AG04449 (cell line): ENCODE measurements at regions not wholly inside any gene's neighbourhood (a gene's known extent, or its start where the extent isn't known, plus 50 kb on each side); places are given as distances from the start of the nearest gene placed in this dataset.

ENCODE experiments used
- CTCF ChIA-PET: fragments of 350-600 bp; formaldehyde crosslinking; extraction: SDS; loops from one replicate; lab custom pipeline; 2021; ENCODE audit warnings: antibody characterized with exemption; lab: Yijun Ruan, JAX
- POLR2A ChIA-PET: fragments of 400-600, 350-600 bp; formaldehyde crosslinking; extraction: SDS; loops from one replicate; lab custom pipeline; 2020; ENCODE audit warnings: antibody characterized with exemption, inconsistent platforms; lab: Yijun Ruan, JAX
- DNase-seq: peaks from one replicate; pipeline ENCODE4 v3.0.0-alpha.2; 2010; ENCODE audit warnings: low read depth, low spot score
- H3K4me3 ChIP-seq: 2 replicates; pipeline ENCODE4 v1.5.1; 2011; ENCODE audit warnings: low read depth, mild to moderate bottlenecking, control low read depth, low read length
- CTCF ChIP-seq: IDR thresholded peaks from one replicate; pipeline ENCODE4 v1.5.1; 2011; ENCODE audit warnings: mild to moderate bottlenecking, moderate library complexity, low read length, control low read depth, inconsistent platforms; ENCODE audit not compliant: insufficient read depth; ENCODE audit errors: missing control alignments

- TF ChIP-seq CTCF = no peak
- ChIA-PET POLR2A (no interaction called here), CTCF (no interaction called here)
- H3K4me3 ChIP-seq = no peak overlapping the region
- DNase-seq = no peak
Observed at GRCh38 chr11:45532546-45532945, 132.9 kb downstream of the CHST1 start.

DNA sequence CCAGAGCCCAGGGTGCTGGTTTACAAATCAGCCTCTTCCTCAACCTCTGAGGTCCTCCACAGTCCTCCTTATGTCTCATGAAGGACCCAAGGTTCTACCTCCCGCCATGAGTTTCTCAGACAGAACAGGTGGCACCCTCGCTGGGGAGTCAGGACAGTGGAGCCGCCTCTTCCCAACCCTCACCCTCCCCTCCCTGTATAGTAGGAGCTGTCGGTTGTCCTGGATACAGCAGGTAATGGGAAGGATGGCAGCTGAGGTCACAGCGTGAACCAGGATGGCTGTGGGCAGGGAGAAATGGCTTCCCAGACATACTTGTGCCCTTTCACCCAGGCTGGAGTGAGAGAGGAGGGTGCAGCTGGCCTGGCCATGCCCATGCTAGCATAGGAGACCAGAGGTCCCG, 134.6 kb downstream of the CHST1 start:
- CTCF ChIA-PET = no interaction called here
- POLR2A ChIA-PET = no interaction called here
- DNase-seq = no peak
- no peak overlapping the region for H3K4me3 ChIP-seq
- no peak for TF ChIP-seq CTCF

DNA sequence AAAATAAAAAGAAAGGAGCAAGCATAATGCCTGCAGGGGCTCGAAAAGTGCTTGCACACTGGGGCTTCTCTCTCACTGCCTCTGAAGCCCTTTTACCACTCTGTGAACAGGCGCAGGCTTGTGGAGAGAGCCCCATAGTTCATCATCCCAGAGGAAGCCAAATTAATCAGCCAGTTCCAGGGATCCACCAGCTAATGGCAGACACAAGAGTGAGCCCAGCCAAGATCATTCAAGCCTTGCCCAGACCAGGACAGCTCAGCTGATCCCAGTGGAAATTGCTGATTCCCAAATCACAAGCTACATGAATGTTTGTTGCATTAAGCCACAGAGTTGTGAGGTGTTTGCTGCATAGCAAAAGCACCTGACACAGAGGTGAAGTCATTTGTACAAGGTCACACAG, 135.3 kb downstream of the CHST1 start:
- ChIA-PET POLR2A (no interaction called here), CTCF (no interaction called here)
- TF ChIP-seq CTCF = no peak

DNA sequence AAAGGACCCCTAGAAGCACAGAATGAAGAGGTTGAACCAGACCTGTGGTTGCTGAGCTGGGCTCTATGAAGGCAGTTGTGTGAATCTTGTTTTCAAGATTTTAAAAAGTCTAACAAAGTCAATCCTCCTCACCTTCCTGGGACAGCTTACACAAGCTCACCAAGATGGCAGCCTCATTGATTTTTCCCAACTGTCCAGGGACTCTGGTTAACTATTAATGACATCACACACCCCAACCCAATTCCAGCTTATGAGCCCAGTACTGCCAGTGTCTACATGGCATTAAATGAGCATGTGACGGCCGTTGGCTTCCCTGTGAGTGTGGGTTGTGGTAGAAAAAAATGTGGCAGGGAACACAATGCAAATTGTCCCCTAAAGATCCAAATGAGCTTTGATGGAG, 137.0 kb downstream of the CHST1 start:
- POLR2A ChIA-PET = no interaction called here
- CTCF ChIA-PET = no interaction called here
- no peak overlapping the region for H3K4me3 ChIP-seq
- DNase-seq = no peak
- TF ChIP-seq CTCF = no peak

More for the DNA sequence above, 135.3 kb downstream of the CHST1 start:
- no peak for DNase-seq
- H3K4me3 ChIP-seq = no peak overlapping the region

- DNase-seq = no peak
- POLR2A ChIA-PET = no interaction called here
- CTCF ChIA-PET = no interaction called here
- no peak for TF ChIP-seq CTCF
- H3K4me3 ChIP-seq = no peak overlapping the region
Observed at GRCh38 chr11:45527898-45528297, 137.5 kb downstream of the CHST1 start.

DNA sequence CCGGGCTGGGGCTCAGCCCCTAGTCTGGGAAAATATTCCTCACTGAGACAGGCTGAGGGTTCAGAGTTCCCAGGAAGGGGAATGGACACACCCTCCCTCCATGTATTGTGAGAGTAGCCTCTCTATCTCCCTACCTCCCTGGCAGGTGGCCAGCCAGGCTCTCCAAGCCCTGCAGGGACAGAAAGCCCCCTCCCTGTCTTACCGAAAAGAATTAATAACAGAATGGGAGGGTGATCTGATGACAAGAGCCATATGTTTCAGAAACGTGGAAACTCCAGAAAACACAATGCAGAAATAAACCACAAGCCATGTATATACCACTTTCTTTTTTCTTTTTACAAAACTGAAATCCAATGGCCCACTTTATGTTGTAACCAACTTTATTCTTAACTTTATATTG, 140.0 kb downstream of the CHST1 start:
- no peak for DNase-seq
- TF ChIP-seq CTCF = no peak
- no peak overlapping the region for H3K4me3 ChIP-seq
- POLR2A ChIA-PET = no interaction called here
- CTCF ChIA-PET = no interaction called here

GRCh38 chr11:45523760-45524159, 141.7 kb downstream of the CHST1 start:
- CTCF ChIA-PET = interaction anchor here (0.9 kb wide), 1 partner anchor 139 kb away, joined by 3 read pairs; no protein-coding TSS in a partner anchor
- POLR2A ChIA-PET = no interaction called here
- TF ChIP-seq CTCF = no peak
- DNase-seq = no peak
- H3K4me3 ChIP-seq = no peak overlapping the region
